DND-41 (cell line): ENCODE measurements at regions not wholly inside any gene's neighbourhood (a gene's known extent, or its start where the extent isn't known, plus 50 kb on each side); places are given as distances from the start of the nearest gene placed in this dataset.

Source experiments
- ATAC-seq: fragments of 200-7000 bp; cut with Tn5 transposase; 3 replicates; pipeline ENCODE4 v1.9.1; 2021; ENCODE audit warnings: low read depth; ENCODE audit not compliant: insufficient read depth
- DNase-seq: peaks from one replicate; pipeline ENCODE4 v3.0.0-alpha.2; 2020
- H2AFZ ChIP-seq: 2 replicates; pipeline ENCODE4 v1.6.0; 2012; ENCODE audit warnings: low read depth, low read length
- H3K27ac ChIP-seq: 2 replicates; pipeline ENCODE4 v1.5.1; 2012; ENCODE audit warnings: low read length, inconsistent platforms
- H3K27me3 ChIP-seq: fragments of 200-600 bp; sonication (generic); 2 replicates; pipeline ENCODE4 v1.6.0; 2012; ENCODE audit warnings: low read length, mild to moderate bottlenecking, inconsistent platforms; ENCODE audit not compliant: insufficient read depth, poor library complexity
- H3K36me3 ChIP-seq: 2 replicates; pipeline ENCODE4 v1.5.1; 2012; ENCODE audit warnings: low read length, inconsistent platforms; ENCODE audit not compliant: insufficient read depth
- H3K4me1 ChIP-seq: 2 replicates; pipeline ENCODE4 v1.5.1; 2012; ENCODE audit warnings: mild to moderate bottlenecking, low read length; ENCODE audit not compliant: insufficient read depth
- H3K4me2 ChIP-seq: 2 replicates; pipeline ENCODE4 v1.6.0; 2012; ENCODE audit warnings: mild to moderate bottlenecking, moderate library complexity, low read length, inconsistent platforms; ENCODE audit not compliant: insufficient read depth
- H3K4me3 ChIP-seq, 2 experiments: fragments of 200-600 bp in 1 of 2; shearing (Covaris generic) in 1 of 2; 2 replicates each; pipeline ENCODE4 v1.5.1; 2012 to 2016; ENCODE audit warnings: inconsistent platforms in 2 of 2, low read length in 2 of 2, mild to moderate bottlenecking in 2 of 2, low read depth in 1 of 2, moderate library complexity in 1 of 2
- H3K79me2 ChIP-seq: 2 replicates; pipeline ENCODE4 v1.6.0; 2012; ENCODE audit warnings: low read length, inconsistent platforms; ENCODE audit not compliant: insufficient read depth
- H3K9ac ChIP-seq: 2 replicates; pipeline ENCODE4 v1.6.0; 2012; ENCODE audit warnings: low read depth, mild to moderate bottlenecking, inconsistent platforms, low read length, moderate library complexity
- H3K9me3 ChIP-seq: 2 replicates; pipeline ENCODE4 v1.5.1; 2012; ENCODE audit warnings: low read length, moderate library complexity, mild to moderate bottlenecking, inconsistent platforms; ENCODE audit not compliant: insufficient read depth, severe bottlenecking
- H4K20me1 ChIP-seq: 2 replicates; pipeline ENCODE4 v1.6.0; 2012; ENCODE audit warnings: low read length; ENCODE audit not compliant: insufficient read depth
- CTCF ChIP-seq: IDR thresholded peaks from 2 replicates; pipeline ENCODE4 v1.5.1; 2012; ENCODE audit warnings: borderline replicate concordance, low read length, moderate library complexity, mild to moderate bottlenecking; ENCODE audit not compliant: poor library complexity, severe bottlenecking; ENCODE audit errors: extremely low read depth
- EZH2 ChIP-seq: IDR thresholded peaks from 3 replicates; pipeline ENCODE4 v1.6.1; 2012; ENCODE audit warnings: borderline replicate concordance, low read depth, mild to moderate bottlenecking, moderate library complexity, low read length, inconsistent platforms; ENCODE audit not compliant: severe bottlenecking

- H2AFZ ChIP-seq = no peak overlapping the region
- no peaks in the 10 kb centered on the region for H3K36me3 ChIP-seq
- no peak overlapping the region for H3K9ac ChIP-seq
- H3K27me3 ChIP-seq = no peaks in the 10 kb centered on the region
- H3K4me1 ChIP-seq = no peaks in the 10 kb centered on the region
- TF ChIP-seq CTCF = no peak
- no peak for TF ChIP-seq EZH2
- no peak for DNase-seq
- H3K9me3 ChIP-seq = no peaks in the 10 kb centered on the region
- no peaks in the 10 kb centered on the region for H3K79me2 ChIP-seq
- no peak overlapping the region for H3K27ac ChIP-seq
- ATAC-seq = no peak
- H3K4me2 ChIP-seq = no peak overlapping the region
- no peaks in the 10 kb centered on the region for H4K20me1 ChIP-seq
- H3K4me3 ChIP-seq = no peak overlapping the region
Observed at GRCh38 chr5:53782620-53783019, 222.2 kb downstream of the NDUFS4 start.

GRCh38 chr5:53783624-53784228 is 223.3 kb downstream of the NDUFS4 start:
- H3K9ac ChIP-seq = no peak overlapping the region
- H3K4me1 ChIP-seq = no peaks in the 10 kb centered on the region
- no peaks in the 10 kb centered on the region for H3K27me3 ChIP-seq
- ATAC-seq (no peak), DNase-seq (no peak)
- H2AFZ ChIP-seq = no peak overlapping the region
- no peak overlapping the region for H3K4me3 ChIP-seq
- no peak overlapping the region for H3K27ac ChIP-seq
- TF ChIP-seq EZH2 (no peak), CTCF (no peak)
- H3K4me2 ChIP-seq = no peak overlapping the region
- no peaks in the 10 kb centered on the region for H3K36me3 ChIP-seq
- no peaks in the 10 kb centered on the region for H3K9me3 ChIP-seq
- H4K20me1 ChIP-seq = no peaks in the 10 kb centered on the region
- H3K79me2 ChIP-seq = no peaks in the 10 kb centered on the region

GRCh38 chr5:53784596-53784995 is 224.2 kb downstream of the NDUFS4 start:
- TF ChIP-seq EZH2 (no peak), CTCF (no peak)
- no peaks in the 10 kb centered on the region for H3K4me1 ChIP-seq
- H3K9ac ChIP-seq = no peak overlapping the region
- no peaks in the 10 kb centered on the region for H3K36me3 ChIP-seq
- no peak for DNase-seq
- no peak overlapping the region for H2AFZ ChIP-seq
- no peaks in the 10 kb centered on the region for H4K20me1 ChIP-seq
- no peaks in the 10 kb centered on the region for H3K79me2 ChIP-seq
- H3K4me3 ChIP-seq = no peak overlapping the region
- no peaks in the 10 kb centered on the region for H3K9me3 ChIP-seq
- H3K4me2 ChIP-seq = no peak overlapping the region
- no peaks in the 10 kb centered on the region for H3K27me3 ChIP-seq
- no peak overlapping the region for H3K27ac ChIP-seq
- no peak for ATAC-seq

- no peak overlapping the region for H3K4me2 ChIP-seq
- ATAC-seq (no peak), DNase-seq (no peak)
- H3K9ac ChIP-seq = no peak overlapping the region
- no peak for TF ChIP-seq EZH2
- no peak for TF ChIP-seq CTCF
- H4K20me1 ChIP-seq = no peaks in the 10 kb centered on the region
- H3K4me3 ChIP-seq = no peak overlapping the region
- no peak overlapping the region for H2AFZ ChIP-seq
- no peaks in the 10 kb centered on the region for H3K79me2 ChIP-seq
- no peaks in the 10 kb centered on the region for H3K36me3 ChIP-seq
- H3K27me3 ChIP-seq = no peaks in the 10 kb centered on the region
- H3K27ac ChIP-seq = no peak overlapping the region
- no peaks in the 10 kb centered on the region for H3K4me1 ChIP-seq
- no peaks in the 10 kb centered on the region for H3K9me3 ChIP-seq
Observed at GRCh38 chr5:53785924-53786323, 225.5 kb downstream of the NDUFS4 start.
